Dedifferentiated amniotic fluid mesenchymal stem cell (primary cell): ENCODE measurements at regions not wholly inside any gene's neighbourhood (a gene's known extent, or its start where the extent isn't known, plus 50 kb on each side); places are given as distances from the start of the nearest gene placed in this dataset.

Source experiments
- DNase-seq: peaks from one replicate; pipeline ENCODE4 v3.0.0-alpha.2; 2016; ENCODE audit errors: extremely low spot score

- DNase-seq = no peak
Observed at GRCh38 chr2:136404925-136405324, 287.0 kb upstream of the CXCR4 start.

DNA sequence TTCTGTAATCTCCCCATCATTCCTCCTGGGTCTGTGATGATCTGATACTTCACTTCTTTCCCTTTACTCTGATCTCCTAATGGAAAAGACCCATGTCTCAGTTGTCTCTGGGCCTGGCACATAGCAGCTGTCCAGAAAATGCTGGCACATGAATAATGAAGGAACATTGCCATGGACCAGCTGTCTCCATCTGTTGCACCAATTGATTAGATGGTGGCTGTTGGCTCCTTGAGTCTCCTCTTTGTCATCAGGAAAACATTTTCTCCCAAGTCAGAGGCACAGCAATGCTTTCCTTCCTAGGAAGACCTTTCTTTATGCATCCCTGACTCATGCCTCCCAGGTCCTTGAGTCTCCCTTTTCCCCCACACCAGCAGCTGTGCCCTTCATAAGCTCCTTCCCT is 286.2 kb upstream of the CXCR4 start:
- no peak for DNase-seq

DNA sequence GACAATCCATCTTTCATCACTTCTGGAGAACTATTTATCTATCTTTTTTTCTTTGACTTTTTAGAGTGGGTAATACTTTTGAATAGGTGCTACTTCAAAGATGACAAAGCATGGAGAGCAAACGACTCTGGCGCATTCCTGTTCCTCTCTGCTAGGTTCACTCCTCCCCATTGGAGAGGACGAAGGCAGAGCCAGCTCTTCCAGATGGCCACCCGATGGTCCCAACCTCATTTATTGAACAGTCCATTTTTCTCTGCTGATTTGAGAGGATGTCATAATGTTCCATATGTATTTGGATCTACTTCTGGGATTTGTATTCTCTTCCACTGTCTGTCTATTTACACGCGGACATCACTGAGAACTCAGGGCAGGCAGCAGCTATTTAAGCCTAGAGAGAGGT is 284.3 kb upstream of the CXCR4 start:
- DNase-seq = no peak

GRCh38 chr2:136399667-136400289 is 281.8 kb upstream of the CXCR4 start:
- no peak for DNase-seq

- DNase-seq = no peak
Observed at GRCh38 chr2:136395582-136395981, 277.6 kb upstream of the CXCR4 start.

DNA sequence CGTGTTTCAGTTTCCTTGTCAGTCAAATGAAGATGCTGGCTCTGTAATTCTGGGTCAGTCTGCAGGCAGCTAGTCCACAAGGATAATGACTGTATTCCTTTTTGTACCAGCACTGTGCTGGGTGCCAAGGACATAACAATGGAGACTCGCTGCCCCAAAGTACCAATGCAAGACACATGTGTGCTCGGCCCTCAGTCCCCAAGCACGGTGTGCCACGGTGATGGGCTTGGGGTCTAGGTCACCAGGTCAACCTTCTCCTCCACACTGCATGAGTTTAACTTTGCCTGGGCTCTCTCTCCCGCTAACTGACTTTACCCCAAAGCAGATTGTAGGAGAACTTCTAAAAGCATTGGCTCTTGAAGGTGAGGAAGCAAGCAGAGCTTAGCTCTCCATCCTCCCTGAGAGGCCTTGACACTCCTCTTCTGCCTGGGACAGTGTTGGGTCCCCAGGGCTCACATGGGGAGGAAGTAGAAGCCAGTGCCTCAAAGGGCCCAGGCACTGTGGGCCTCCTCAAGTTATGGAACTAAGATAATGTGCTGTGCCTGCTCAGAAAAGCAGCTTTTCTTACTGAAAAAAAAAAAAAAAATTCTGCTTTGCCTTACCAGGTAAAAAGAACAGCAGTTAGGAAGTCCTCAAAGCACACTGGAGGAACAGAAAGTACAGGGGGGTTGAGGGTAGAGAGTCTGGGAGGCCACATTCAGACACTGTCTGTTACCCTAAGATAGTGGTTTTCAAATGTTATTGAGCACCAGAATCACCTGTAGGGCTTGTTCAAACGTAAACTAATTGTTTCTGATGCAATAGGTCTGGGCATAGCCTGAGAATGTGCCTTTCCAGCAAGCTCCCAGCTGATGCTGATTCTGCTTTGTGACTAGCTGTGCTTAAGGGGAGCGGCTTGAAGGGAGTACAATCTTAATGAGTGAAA is 276.4 kb upstream of the CXCR4 start:
- DNase-seq = no peak

DNA sequence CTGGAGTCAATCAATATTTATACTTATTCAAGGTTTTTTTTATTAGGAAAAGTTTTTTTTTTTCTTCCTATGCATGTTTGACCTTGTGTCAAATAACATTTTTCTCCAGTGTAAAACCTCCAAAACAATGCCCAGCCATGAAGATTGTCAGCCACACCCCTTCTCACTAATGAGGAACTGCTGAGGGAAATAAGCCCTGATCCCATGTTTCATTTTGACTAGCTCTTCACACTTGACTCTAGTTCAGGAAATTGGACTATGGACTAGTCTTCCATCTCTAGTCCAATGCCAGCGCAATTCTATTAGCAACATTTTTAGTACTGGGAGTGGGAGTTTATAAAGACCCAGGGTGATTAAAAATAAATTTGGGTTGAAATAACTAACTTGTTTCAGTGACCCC is 275.6 kb upstream of the CXCR4 start:
- DNase-seq = no peak

GRCh38 chr2:136392897-136393505 is 275.1 kb upstream of the CXCR4 start:
- no peak for DNase-seq

GRCh38 chr2:136389809-136390208 is 271.9 kb upstream of the CXCR4 start:
- DNase-seq = no peak

DNA sequence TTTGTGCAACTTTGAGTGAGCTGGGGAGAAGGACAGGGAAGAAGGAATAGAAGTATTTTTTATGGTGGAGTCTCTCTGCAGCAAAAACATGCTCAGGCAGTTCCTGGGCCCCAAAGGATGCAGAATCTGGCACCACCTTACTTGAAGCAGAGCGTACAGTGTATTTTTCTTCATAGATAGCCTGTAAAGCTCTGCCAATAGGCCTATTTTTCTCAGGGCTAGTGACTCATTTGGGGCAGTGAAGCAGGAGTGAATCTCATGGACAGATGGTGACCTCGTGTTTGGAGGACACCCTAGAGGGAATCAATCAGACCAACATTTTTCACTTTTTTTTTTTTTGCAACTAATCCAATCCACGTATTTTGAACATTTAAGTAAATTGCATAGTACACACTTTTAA is 268.1 kb upstream of the CXCR4 start:
- no peak for DNase-seq

GRCh38 chr2:136384531-136385303 is 266.8 kb upstream of the CXCR4 start:
- DNase-seq = peak; percentile 31

- no peak for DNase-seq
Observed at GRCh38 chr2:136383167-136383566, 265.2 kb upstream of the CXCR4 start.

GRCh38 chr2:136381722-136382633 is 264.0 kb upstream of the CXCR4 start:
- no peak for DNase-seq

GRCh38 chr2:136381245-136381644 is 263.3 kb upstream of the CXCR4 start:
- DNase-seq = no peak

DNA sequence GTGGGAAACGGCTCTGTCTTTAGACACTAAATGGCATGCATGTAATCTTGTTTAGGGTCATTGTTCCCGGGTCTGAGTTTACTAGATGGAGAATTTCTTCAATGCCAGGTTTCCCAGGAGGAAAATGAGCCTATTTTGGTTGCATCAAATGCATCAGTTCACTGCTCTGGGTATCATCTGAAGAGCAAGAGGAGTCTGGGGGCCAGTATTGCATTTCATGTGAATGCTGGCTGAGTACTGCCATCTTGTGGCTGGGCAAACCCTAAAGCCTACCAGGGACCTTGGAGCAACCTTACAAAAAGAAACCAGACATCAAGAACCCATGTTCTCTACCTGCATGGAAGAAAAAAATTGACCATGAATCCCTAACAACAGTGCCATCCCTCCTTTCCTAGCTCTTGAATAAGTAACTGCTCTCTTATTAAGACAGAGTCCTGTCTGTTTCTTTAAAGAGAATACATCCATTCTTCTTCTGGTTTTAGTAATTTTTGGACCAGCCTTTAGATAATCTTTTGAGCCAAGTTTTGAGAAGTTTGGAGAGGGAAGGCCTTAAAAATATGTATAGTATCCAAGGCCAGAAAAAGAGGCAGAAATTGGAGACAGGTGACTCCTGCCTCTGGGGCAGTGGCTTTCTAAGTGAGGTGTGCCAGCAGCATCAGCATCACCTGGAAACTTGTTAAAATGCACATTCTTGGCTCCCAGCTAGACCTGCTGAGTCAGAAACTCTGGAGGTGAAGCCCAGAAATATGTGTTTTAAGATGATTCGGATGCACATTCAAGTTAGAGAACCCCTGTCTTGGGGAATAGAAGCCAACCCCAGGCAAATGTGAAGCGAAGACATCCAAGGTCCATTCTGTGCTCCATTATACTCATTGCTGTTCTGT is 261.0 kb upstream of the CXCR4 start:
- DNase-seq = no peak

DNA sequence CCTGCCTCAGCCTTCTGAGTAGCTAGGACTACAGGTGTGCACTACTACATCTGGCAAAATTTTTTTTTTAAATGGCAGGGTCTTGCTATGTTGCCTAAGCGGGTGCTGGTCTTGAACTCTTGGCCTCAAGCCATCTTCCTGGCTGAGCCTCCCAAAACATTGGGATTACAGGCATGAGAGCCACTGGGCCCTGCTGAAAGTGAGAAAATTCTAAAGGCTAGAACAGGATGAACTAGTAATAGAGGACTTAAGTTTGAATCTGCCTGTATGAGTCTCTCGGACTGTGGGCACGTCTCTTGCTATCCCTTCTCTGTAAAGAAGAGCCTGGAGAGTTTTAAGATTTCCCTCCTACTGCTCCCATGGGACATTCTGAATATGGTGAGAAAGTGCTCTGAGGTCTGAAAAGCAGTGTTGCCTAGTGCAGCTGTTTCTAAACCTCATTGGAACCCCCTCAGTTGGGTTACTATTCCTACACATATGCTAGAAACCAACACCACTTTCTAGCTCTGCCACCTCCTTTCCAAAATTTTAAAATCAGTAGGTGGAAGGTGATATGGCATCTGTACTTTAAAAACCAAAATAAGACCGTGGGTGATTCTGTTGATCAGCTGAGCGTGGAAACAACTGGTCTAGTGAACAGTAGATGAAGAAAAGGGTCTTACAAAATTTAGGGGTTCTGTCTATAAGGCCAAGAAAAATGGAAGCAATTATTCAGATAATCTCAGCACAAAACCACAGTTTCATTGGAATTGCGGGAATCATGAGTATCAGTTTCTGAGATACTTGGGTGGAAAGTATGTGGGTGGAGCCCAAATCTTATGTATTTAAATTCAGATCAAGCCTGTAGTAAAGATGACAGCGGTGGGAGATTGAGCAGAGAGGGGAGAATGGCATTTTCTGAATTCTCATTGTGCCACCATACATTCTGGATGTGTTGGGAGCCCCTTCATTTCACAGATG is 259.8 kb upstream of the CXCR4 start:
- DNase-seq = no peak

- DNase-seq = no peak
Observed at GRCh38 chr2:136376798-136377211, 258.9 kb upstream of the CXCR4 start.

DNA sequence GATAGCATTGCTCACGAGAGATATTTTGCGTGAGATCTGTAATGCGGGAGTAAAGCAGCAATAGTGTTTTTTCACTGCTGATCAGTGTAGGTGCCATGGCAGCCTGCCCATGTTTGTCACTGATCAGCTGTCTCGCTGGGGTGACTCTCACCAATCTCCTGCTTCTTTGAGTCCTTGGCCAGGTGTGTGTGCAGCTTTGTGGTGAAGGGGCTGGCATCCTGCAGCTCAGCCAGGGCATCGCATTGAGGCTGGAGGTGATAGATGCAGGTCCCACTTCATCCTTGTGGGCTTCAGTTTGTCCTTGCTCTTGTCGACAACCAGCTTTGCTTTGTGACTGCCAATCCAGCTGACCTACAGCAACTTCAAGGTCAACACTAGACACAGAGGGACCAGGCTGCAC is 258.3 kb upstream of the CXCR4 start:
- no peak for DNase-seq
